NCI-H187 treated with DMSO at 0.1 percent for 48 hours (cell line): ENCODE measurements at regions not wholly inside any gene's neighbourhood (a gene's known extent, or its start where the extent isn't known, plus 50 kb on each side); places are given as distances from the start of the nearest gene placed in this dataset.
"Not testable (repeated sequence)": the region's sequence is repeated elsewhere in the genome, so short reads cannot be mapped to it uniquely, and the experiment has no call there.

ENCODE experiments used
- DNase-seq: peaks from one replicate; lab custom pipeline; 2025; lab: John Stamatoyannopoulos, UW

GRCh38 chr10:23955456-23956225, 253.3 kb upstream of the KIAA1217 start:
- DNase-seq = no peak

DNA sequence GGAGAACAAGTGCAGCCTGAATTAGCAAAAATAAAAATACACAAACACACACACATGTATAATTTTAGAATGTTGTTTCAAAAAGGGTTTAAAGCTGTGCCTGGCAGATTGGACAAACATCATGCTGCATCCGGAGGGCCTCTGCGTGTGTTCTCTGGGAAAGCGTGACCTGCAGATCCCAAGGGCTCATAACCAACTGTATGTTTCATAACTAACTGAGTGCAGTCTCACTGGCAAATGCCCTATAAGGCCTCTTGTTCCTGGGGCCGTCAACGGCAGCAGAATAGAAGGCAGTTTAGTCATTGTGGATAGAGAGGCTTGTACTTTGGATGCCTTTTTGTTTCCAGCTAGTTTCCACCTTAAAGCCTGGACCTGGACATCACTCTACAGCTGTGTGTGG, 243.8 kb upstream of the KIAA1217 start:
- DNase-seq = no peak

- no peak for DNase-seq
Measured at GRCh38 chr10:23965880-23966279, 243.1 kb upstream of the KIAA1217 start.

DNA sequence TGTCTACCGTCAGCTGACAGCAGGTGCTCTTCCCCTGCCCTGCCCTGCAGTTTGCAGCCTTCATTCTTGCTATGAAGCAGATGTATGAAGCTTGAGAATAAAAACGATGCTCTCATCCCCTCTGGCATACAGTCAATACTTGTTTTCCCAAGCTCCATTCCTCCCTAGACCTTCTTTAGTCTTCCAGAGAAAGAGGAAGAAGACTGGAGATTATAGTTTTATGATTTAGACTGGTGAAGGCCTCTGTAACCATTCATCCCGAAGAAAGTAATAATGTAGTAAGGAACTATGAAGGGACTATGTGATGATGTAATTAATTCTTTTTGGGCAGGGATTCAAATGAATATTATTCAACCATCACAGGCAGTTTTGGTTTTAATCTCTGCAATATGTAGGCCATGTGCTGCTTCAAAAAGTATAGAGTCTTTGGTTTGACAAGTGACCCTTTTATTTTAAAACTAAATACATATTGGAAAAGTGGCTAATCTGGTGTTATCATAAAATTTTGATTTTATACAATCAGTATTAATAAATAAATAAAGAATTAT, 242.4 kb upstream of the KIAA1217 start:
- no peak for DNase-seq

GRCh38 chr10:23968301-23968700, 240.6 kb upstream of the KIAA1217 start:
- no peak for DNase-seq

GRCh38 chr10:23974746-23975272, 234.1 kb upstream of the KIAA1217 start:
- DNase-seq = no peak

GRCh38 chr10:23975431-23975830, 233.5 kb upstream of the KIAA1217 start:
- DNase-seq = no peak

- DNase-seq = no peak
Measured at GRCh38 chr10:23976275-23976674, 232.7 kb upstream of the KIAA1217 start.

DNA sequence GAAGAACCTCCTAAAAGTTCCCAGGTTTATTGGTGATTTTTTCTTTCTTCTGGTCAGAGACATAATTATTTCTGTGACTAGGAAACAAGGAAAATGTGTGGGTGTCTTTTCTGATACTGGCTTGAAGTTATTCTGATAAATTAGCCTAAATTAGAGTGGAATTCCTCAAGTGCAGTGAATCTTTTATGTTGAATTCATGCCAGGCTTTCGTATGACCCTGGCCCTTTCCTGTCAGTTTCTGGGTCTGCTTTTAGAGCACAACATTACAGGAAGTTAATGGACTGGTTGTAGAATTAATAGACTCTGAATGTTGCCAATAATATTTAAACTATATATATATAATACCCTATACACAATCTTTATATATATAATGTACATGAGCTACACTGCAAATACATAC, 230.6 kb upstream of the KIAA1217 start:
- no peak for DNase-seq

GRCh38 chr10:23980094-23980493, 228.8 kb upstream of the KIAA1217 start:
- peak; percentile 5 for DNase-seq

- no peak for DNase-seq
Measured at GRCh38 chr10:23981520-23982309, 227.2 kb upstream of the KIAA1217 start.

- not testable (repeated sequence) for DNase-seq
Measured at GRCh38 chr10:23984405-23984804, 224.5 kb upstream of the KIAA1217 start.

GRCh38 chr10:23988006-23988405, 220.9 kb upstream of the KIAA1217 start:
- no peak for DNase-seq

DNA sequence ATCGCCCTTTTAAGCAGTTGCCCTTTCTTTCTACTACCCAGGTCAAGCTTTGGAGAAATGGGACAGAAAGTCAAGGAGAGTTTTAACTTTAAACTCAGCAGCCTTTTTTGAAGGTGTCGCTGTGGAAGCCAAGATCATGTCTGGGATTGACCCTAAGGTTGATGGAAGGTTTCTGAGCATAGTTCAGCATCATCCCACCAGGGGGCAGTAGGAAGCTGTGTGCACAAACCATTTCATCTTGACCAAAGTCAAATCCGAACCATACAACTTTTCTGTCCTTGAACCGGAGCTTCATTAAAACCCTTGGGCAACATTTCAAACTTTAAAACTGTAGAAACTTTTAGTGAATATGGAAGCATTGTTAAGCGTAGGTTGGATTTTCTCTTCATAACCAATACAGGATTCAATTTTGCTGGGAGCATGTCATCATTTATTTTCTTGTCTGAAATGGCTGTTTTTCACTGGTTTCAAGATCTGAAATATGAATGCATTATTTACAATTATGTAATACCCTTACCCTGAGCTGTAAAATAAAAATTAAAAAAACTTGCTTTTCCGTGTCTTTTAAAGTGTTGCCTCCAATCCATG, 214.4 kb upstream of the KIAA1217 start:
- no peak for DNase-seq

DNA sequence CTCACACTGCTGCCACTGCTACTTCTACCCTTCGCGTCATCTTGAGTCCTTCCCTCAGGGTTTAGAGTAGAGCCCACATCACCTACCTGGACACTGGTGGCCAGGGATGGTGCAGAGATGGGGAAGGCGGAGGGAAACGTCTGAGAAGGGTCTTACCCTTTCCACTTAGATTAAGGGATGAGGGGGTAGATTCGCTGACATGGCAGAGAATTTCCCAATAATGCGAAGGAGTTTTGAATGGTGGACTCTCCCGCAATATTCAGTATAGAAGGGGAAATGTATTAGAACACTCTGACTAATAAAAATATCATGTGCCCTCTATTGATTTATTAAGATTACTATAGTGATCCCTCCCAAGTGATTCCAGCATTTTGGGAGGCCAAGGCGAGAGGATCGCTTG, 209.5 kb upstream of the KIAA1217 start:
- DNase-seq = no peak

GRCh38 chr10:24000271-24000813, 208.6 kb upstream of the KIAA1217 start:
- no peak for DNase-seq

GRCh38 chr10:24006741-24007140, 202.2 kb upstream of the KIAA1217 start:
- no peak for DNase-seq

DNA sequence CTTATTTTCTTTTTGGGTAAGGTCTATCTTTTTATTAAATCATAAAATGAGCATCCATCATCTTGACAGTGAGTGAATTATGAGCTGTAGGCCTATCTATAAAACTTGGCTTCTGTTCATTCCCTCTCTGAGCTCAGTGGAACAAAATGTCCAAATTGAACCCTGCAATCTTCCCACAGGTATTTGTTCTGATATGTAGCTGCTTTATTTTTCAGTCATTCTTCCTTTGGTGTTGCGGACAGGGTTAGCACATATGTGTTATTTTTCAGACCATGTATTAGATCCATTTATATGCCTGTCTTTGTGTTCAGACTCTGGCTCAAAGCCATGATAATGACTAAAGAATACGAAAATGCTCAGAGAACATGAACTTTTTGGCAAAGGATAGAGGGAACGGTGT, 201.6 kb upstream of the KIAA1217 start:
- DNase-seq = no peak

- DNase-seq = no peak
Measured at GRCh38 chr10:24008164-24009091, 200.5 kb upstream of the KIAA1217 start.

DNA sequence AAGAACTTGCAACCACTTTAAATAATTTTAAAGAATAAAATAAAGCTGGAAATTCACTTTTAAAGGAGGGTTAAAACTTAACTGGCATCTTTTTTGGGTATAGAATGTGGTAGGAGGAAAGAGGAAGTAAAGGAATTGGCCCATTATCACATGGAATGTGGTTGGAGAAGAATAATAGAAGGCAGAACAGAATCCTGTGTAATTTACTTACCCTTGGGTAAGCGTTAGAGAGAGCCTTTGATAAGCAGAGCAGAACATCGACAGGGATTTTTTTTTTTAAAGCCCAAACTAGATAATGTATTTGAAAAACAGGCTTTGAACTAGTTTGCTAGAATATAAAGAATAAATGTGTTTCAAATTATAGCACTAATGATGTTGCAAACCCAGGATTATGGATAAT, 199.8 kb upstream of the KIAA1217 start:
- DNase-seq = no peak

GRCh38 chr10:24009736-24010135, 199.2 kb upstream of the KIAA1217 start:
- DNase-seq = no peak
